ENCODE measurements at regions not wholly inside any gene's neighbourhood (a gene's known extent, or its start where the extent isn't known, plus 50 kb on each side); places are given as distances from the start of the nearest gene placed in this dataset.

DNA sequence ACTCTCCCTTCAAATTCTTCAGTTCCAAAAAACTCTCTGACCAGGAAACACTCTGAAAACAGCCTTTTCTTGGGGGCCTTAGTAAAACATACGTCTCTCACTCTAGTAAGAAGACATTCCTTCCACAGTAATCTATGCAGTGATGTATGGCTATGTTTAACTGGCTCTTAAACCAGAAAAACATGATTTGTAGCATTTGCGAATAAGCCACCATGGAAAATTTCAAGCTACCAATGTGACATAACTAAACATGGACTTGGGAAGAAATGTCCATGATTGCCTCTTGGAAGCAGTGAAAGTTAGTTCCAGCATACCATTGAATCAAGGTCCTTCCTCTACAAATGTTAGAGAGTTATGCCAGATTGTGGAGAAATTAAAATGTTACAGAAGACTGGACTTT, 121.5 kb upstream of the ATF7IP start:
- H3K27ac ChIP-seq: no peak overlapping the region
- in situ Hi-C loops (cut with MboI; ENCODE audit: low sequenced_read_pairs in 4 of 4): loop anchor here in 2 of 4 donors (25.0 kb wide), 2 partner anchors 393 to 418 kb away; no protein-coding TSS in a partner anchor
- no peak overlapping the region for H3K4me3 ChIP-seq
- intact Hi-C loops (cut with DNase I; ENCODE audit: low total_unique reads): no loop called here
- no peak for TF ChIP-seq CTCF (IDR thresholded peaks at IDR 0.05 in 4 of 5, conservative IDR thresholded peaks at IDR 0.05 in 1 of 5)
- TF ChIP-seq POLR2A (IDR thresholded peaks at IDR 0.05): no peak
- no peak for DNase-seq
- no peaks in the 10 kb centered on the region for H3K36me3 ChIP-seq
- peaks cover 0 to 6% (median 0%) of the 10 kb centered on the region in 3 donors for H3K9me3 ChIP-seq
- no peak for ATAC-seq
- H3K4me1 ChIP-seq: no peaks in the 10 kb centered on the region
- no peaks in the 10 kb centered on the region for H3K27me3 ChIP-seq

GRCh38 chr12:14244876-14245669, 120.4 kb upstream of the ATF7IP start:
- no peak for DNase-seq
- ATAC-seq: no peak
- no peak for TF ChIP-seq POLR2A (IDR thresholded peaks at IDR 0.05)
- no peak for TF ChIP-seq CTCF (IDR thresholded peaks at IDR 0.05 in 4 of 5, conservative IDR thresholded peaks at IDR 0.05 in 1 of 5)
- Histone ChIP-seq H3K4me1 (no peaks in the 10 kb centered on the region), H3K27me3 (no peaks in the 10 kb centered on the region), H3K4me3 (no peak overlapping the region), H3K9me3 (peaks cover 0 to 6% (median 0%) of the 10 kb centered on the region in 3 donors), H3K36me3 (no peaks in the 10 kb centered on the region), H3K27ac (no peak overlapping the region)
- intact Hi-C loops (cut with DNase I; ENCODE audit: low total_unique reads): no loop called here
- in situ Hi-C loops (cut with MboI; ENCODE audit: low sequenced_read_pairs in 4 of 4): loop anchor here in 2 of 4 donors (25.0 kb wide), 2 partner anchors 392 to 417 kb away; no protein-coding TSS in a partner anchor

GRCh38 chr12:14247166-14247565, 118.3 kb upstream of the ATF7IP start:
- intact Hi-C loops (cut with DNase I; ENCODE audit: low total_unique reads) (no loop called here), in situ Hi-C loops (cut with MboI; ENCODE audit: low sequenced_read_pairs in 4 of 4) (loop anchor here in 2 of 4 donors (25.0 kb wide), 2 partner anchors 390 to 415 kb away; no protein-coding TSS in a partner anchor)
- no peak for ATAC-seq

GRCh38 chr12:14249368-14249767, 116.1 kb upstream of the ATF7IP start:
- intact Hi-C loops (cut with DNase I; ENCODE audit: low total_unique reads): no loop called here
- Histone ChIP-seq H3K27me3 (no peaks in the 10 kb centered on the region), H3K36me3 (no peaks in the 10 kb centered on the region), H3K9me3 (no peaks in the 10 kb centered on the region), H3K4me3 (no peak overlapping the region), H3K27ac (no peak overlapping the region), H3K4me1 (no peaks in the 10 kb centered on the region)
- DNase-seq (no peak), ATAC-seq (no peak)
- in situ Hi-C loops (cut with MboI; ENCODE audit: low sequenced_read_pairs in 4 of 4): loop anchor here in 2 of 4 donors (25.0 kb wide), 2 partner anchors 388 to 413 kb away; no protein-coding TSS in a partner anchor
- TF ChIP-seq CTCF (IDR thresholded peaks at IDR 0.05 in 4 of 5, conservative IDR thresholded peaks at IDR 0.05 in 1 of 5) (no peak), POLR2A (IDR thresholded peaks at IDR 0.05) (no peak)

More at GRCh38 chr12:14247166-14247565, 118.3 kb upstream of the ATF7IP start:
- no peaks in the 10 kb centered on the region for H3K4me1 ChIP-seq
- TF ChIP-seq CTCF (IDR thresholded peaks at IDR 0.05 in 4 of 5, conservative IDR thresholded peaks at IDR 0.05 in 1 of 5) (no peak), POLR2A (IDR thresholded peaks at IDR 0.05) (no peak)
- peaks cover 0 to 6% (median 0%) of the 10 kb centered on the region in 3 donors for H3K9me3 ChIP-seq
- H3K27me3 ChIP-seq: no peaks in the 10 kb centered on the region
- H3K27ac ChIP-seq: no peak overlapping the region
- no peak for DNase-seq
- no peaks in the 10 kb centered on the region for H3K36me3 ChIP-seq
- H3K4me3 ChIP-seq: no peak overlapping the region
